H1 (cell line): ENCODE measurements at regions not wholly inside any gene's neighbourhood (a gene's known extent, or its start where the extent isn't known, plus 50 kb on each side); places are given as distances from the start of the nearest gene placed in this dataset.

Experiments used
- BACH1 ChIP-seq: IDR thresholded peaks from 2 replicates; pipeline ENCODE4 v1.6.1; 2012; ENCODE audit warnings: low read length, improper control_type of control experiment
- CHD1 ChIP-seq: IDR thresholded peaks from 2 replicates; pipeline ENCODE4 v1.6.1; 2012; ENCODE audit warnings: low read depth, low read length, improper control_type of control experiment
- CHD7 ChIP-seq: fragments of 300-600 bp; sonication (generic); IDR thresholded peaks from 2 replicates; pipeline ENCODE4 v1.7.1; 2012; ENCODE audit warnings: low read length, moderate library complexity, mild to moderate bottlenecking, inconsistent platforms; ENCODE audit not compliant: insufficient replicate concordance
- FOSL1 ChIP-seq: IDR thresholded peaks from 2 replicates; pipeline ENCODE4 v1.6.1; 2011; ENCODE audit warnings: mild to moderate bottlenecking, low read depth, low read length, moderate library complexity; ENCODE audit not compliant: insufficient read depth
- JUND ChIP-seq: IDR thresholded peaks from 2 replicates; pipeline ENCODE4 v1.6.1; 2011; ENCODE audit warnings: mild to moderate bottlenecking, improper control_type of control experiment, low read length
- KDM5A ChIP-seq: fragments of 200-600 bp; IDR thresholded peaks from 2 replicates; pipeline ENCODE4 v1.7.1; 2012; ENCODE audit warnings: mild to moderate bottlenecking, low read length, inconsistent platforms, mixed read lengths
- PHF8 ChIP-seq: fragments of 200-600 bp; sonication (generic); conservative IDR thresholded peaks from 2 replicates; pipeline ENCODE4 v1.7.1; 2012; ENCODE audit warnings: low read depth, mild to moderate bottlenecking, inconsistent platforms, low read length, moderate library complexity
- RAD21 ChIP-seq, 2 experiments: IDR thresholded peaks in 1 of 2; conservative IDR thresholded peaks in 1 of 2; 2 replicates each; pipeline ENCODE4 v1.6.1; 2011; ENCODE audit warnings: low read depth in 2 of 2, low read length in 2 of 2, improper control_type of control experiment in 1 of 2, inconsistent platforms in 1 of 2, mild to moderate bottlenecking in 1 of 2, moderate library complexity in 1 of 2
- RXRA ChIP-seq: IDR thresholded peaks from 2 replicates; pipeline ENCODE4 v1.6.1; 2011; ENCODE audit warnings: low read depth, mild to moderate bottlenecking, low read length, moderate library complexity; ENCODE audit not compliant: insufficient read depth
- SAP30 ChIP-seq: fragments of 300-600 bp; sonication (generic); IDR thresholded peaks from 2 replicates; pipeline ENCODE4 v1.7.1; 2012; ENCODE audit warnings: low read length, moderate library complexity, mild to moderate bottlenecking, inconsistent platforms; ENCODE audit not compliant: insufficient read depth, insufficient replicate concordance
- SP1 ChIP-seq: IDR thresholded peaks from 2 replicates; pipeline ENCODE4 v1.6.1; 2011; ENCODE audit warnings: low read depth, low read length
- TCF12 ChIP-seq: IDR thresholded peaks from 2 replicates; pipeline ENCODE4 v1.6.1; 2011; ENCODE audit warnings: low read depth, mild to moderate bottlenecking, low read length
- ZNF274 ChIP-seq: IDR thresholded peaks from 2 replicates; pipeline ENCODE4 v1.7.0; 2012; ENCODE audit warnings: low read length, borderline replicate concordance; ENCODE audit errors: extremely low read depth

GRCh38 chr6:11311970-11312369 is 79.5 kb upstream of the NEDD9 start (continued):
- no peak for TF ChIP-seq CHD7
- TF ChIP-seq PHF8 = no peak
- no peak for TF ChIP-seq SAP30
- TF ChIP-seq CHD1 = no peak
- TF ChIP-seq FOSL1 = no peak
- no peak for TF ChIP-seq KDM5A
- TF ChIP-seq RAD21 (IDR thresholded peaks at IDR 0.05 in 1 of 2, conservative IDR thresholded peaks at IDR 0.05 in 1 of 2; ENCODE audit: low read depth in 2 of 2, low read length in 2 of 2) = no peak
- TF ChIP-seq RXRA = no peak
- no peak for TF ChIP-seq JUND
- no peak for TF ChIP-seq ZNF274
- no peak for TF ChIP-seq BACH1
- no peak for TF ChIP-seq SP1
- no peak for TF ChIP-seq TCF12
